KMS-11 (cell line): ENCODE measurements at regions not wholly inside any gene's neighbourhood (a gene's known extent, or its start where the extent isn't known, plus 50 kb on each side); places are given as distances from the start of the nearest gene placed in this dataset.

Source experiments
- H2AFZ ChIP-seq: fragments of 200-600 bp; sonication (generic); 2 replicates; pipeline ENCODE4 v1.6.1; 2016; ENCODE audit warnings: antibody characterized with exemption, mixed run types, low read depth
- H3K27ac ChIP-seq: fragments of 200-600 bp; sonication (generic); 2 replicates; pipeline ENCODE4 v1.6.1; 2016; ENCODE audit warnings: mild to moderate bottlenecking, mixed run types
- H3K27me3 ChIP-seq: fragments of 200-600 bp; sonication (generic); 2 replicates; pipeline ENCODE4 v1.6.1; 2017; ENCODE audit warnings: mild to moderate bottlenecking, low read depth, mixed run types, moderate library complexity; ENCODE audit not compliant: insufficient read depth
- H3K36me3 ChIP-seq: fragments of 200-600 bp; sonication (generic); 2 replicates; pipeline ENCODE4 v1.6.1; 2017; ENCODE audit warnings: mild to moderate bottlenecking, mixed run types; ENCODE audit not compliant: insufficient read depth
- H3K4me1 ChIP-seq: fragments of 200-600 bp; sonication (generic); 2 replicates; pipeline ENCODE4 v1.6.1; 2016; ENCODE audit warnings: mild to moderate bottlenecking, low read depth, mixed run types; ENCODE audit not compliant: poor library complexity, severe bottlenecking
- H3K4me2 ChIP-seq: fragments of 200-600 bp; sonication (generic); 2 replicates; pipeline ENCODE4 v1.7.0; 2016; ENCODE audit warnings: mild to moderate bottlenecking, mixed run types
- H3K4me3 ChIP-seq: fragments of 200-600 bp; sonication (generic); IDR thresholded peaks from 2 replicates; pipeline ENCODE4 v1.6.1; 2017; ENCODE audit warnings: low read depth, low read length, mixed read lengths; ENCODE audit not compliant: insufficient read depth
- H3K79me2 ChIP-seq: fragments of 200-600 bp; sonication (generic); 2 replicates; pipeline ENCODE4 v1.6.1; 2016; ENCODE audit warnings: low read depth, mixed run types; ENCODE audit not compliant: insufficient read depth
- H3K9ac ChIP-seq: fragments of 200-600 bp; sonication (generic); 2 replicates; pipeline ENCODE4 v1.6.1; 2016; ENCODE audit warnings: mild to moderate bottlenecking, mixed run types
- H4K20me1 ChIP-seq: fragments of 200-600 bp; sonication (generic); 2 replicates; pipeline ENCODE4 v1.6.1; 2016; ENCODE audit warnings: mild to moderate bottlenecking, mixed run types; ENCODE audit not compliant: insufficient read depth
- TF ChIP-seq, protein P1 (sequence below): fragments of 200-600 bp; sonication (generic); conservative IDR thresholded peaks from 2 replicates; pipeline ENCODE4 v1.6.1; 2017; ENCODE audit warnings: low read depth, mild to moderate bottlenecking, antibody characterized with exemption, low read length, moderate library complexity, mixed read lengths

DNA sequence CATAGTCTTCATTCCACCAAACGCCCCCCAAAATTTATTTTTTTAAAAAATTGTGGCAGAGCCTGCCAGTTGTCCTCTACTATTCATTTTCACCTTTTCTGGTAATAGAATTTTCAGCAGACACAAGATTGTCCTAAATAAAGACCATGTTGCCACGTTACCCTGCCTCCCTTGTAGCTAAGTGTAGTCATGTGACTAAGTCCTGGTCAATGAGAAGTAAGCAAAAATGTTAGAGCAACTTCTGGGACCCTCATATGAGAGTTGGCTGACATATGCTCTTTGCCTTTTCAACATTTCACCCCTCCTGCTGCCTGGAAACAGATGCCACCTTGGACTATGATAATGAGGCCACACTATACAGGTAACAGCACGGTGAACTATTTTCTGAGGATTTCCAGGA lies 203.1 kb downstream of the PIK3R1 start:
- Histone ChIP-seq H3K27me3 (no peaks in the 10 kb centered on the region), H3K4me2 (no peak overlapping the region), H3K4me3 (no peak overlapping the region), H3K27ac (no peak overlapping the region), H3K9ac (no peak overlapping the region), H3K36me3 (no peaks in the 10 kb centered on the region), H3K79me2 (no peaks in the 10 kb centered on the region), H3K4me1 (no peaks in the 10 kb centered on the region), H4K20me1 (no peaks in the 10 kb centered on the region), H2AFZ (no peak overlapping the region)
- TF ChIP-seq, protein P1, sequence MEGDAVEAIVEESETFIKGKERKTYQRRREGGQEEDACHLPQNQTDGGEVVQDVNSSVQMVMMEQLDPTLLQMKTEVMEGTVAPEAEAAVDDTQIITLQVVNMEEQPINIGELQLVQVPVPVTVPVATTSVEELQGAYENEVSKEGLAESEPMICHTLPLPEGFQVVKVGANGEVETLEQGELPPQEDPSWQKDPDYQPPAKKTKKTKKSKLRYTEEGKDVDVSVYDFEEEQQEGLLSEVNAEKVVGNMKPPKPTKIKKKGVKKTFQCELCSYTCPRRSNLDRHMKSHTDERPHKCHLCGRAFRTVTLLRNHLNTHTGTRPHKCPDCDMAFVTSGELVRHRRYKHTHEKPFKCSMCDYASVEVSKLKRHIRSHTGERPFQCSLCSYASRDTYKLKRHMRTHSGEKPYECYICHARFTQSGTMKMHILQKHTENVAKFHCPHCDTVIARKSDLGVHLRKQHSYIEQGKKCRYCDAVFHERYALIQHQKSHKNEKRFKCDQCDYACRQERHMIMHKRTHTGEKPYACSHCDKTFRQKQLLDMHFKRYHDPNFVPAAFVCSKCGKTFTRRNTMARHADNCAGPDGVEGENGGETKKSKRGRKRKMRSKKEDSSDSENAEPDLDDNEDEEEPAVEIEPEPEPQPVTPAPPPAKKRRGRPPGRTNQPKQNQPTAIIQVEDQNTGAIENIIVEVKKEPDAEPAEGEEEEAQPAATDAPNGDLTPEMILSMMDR, result no peak

DNA sequence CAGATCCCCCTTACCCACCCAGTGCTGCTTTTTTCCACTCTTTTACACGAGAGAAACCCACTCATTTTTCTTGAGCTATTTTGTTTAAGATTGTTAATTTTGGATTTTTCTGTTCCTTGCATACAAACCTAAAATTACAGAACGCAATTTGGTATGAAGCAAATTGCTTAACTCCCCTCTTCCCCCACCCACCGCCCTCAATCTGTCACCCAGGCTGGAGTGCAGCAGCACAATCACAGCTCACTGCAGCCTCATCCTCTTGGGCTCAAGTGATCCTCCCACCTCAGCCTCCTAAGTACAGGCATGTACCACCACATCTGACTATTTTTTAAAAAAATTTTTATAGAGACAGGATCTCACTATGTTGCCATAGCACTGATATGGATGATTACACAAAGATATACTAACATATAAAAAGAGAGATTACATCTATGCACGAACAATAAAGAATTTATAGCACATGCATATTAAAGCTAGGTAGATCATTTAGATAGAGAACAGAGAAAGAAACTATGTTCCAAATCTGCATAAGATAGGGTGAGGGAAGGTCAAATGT lies 203.6 kb downstream of the PIK3R1 start:
- H4K20me1 ChIP-seq, result no peaks in the 10 kb centered on the region
- H3K4me2 ChIP-seq, result no peak overlapping the region
- H3K27me3 ChIP-seq, result no peaks in the 10 kb centered on the region
- no peak overlapping the region for H3K4me3 ChIP-seq
- H3K36me3 ChIP-seq, result no peaks in the 10 kb centered on the region
- no peak overlapping the region for H3K9ac ChIP-seq
- no peaks in the 10 kb centered on the region for H3K79me2 ChIP-seq
- no peak overlapping the region for H3K27ac ChIP-seq
- H3K4me1 ChIP-seq, result no peaks in the 10 kb centered on the region
- TF ChIP-seq, protein P1, result no peak
- H2AFZ ChIP-seq, result no peak overlapping the region

DNA sequence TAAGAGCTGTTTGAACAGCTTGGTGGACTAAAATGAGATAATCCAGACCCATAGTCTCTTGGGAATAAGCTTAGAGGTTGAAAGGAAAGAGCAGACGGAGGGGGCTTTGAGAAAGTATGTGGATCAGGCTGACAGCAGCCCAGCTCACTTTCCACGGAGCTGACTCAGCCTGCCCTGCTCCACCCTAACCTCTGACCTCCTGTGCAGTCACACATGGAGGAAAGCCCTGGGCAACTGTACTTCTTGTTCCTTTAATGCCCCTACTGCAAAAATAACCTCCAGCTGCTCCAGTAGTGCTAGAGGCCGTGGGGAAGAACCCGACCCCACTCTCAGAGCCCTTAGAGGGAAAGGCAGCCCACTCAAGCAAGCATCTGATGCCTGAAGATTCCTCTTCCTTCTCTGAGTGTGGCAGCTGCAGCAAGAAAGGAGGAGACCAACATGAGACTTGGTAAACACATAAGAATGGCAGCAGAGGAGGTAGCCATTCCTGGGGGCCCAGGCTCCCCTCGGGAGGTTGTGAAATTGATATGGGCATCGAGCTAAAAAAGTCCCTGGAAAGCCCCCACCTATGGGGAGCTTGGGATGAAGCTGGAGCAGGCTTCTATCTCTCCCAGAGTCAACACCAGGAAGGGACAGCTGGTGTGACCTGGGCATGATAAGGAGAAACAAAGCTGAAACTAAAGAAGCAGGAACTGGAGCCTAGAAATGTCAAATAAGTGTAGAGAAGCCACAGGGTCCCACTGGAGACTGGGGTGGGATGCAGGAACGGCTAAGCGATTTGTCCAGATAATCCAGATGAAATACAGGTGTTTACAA lies 204.3 kb downstream of the PIK3R1 start:
- Histone ChIP-seq H2AFZ (no peak overlapping the region), H3K27ac (no peak overlapping the region), H3K79me2 (no peaks in the 10 kb centered on the region), H4K20me1 (no peaks in the 10 kb centered on the region), H3K4me1 (peaks cover 2% of the 10 kb centered on the region), H3K4me3 (no peak overlapping the region), H3K27me3 (no peaks in the 10 kb centered on the region), H3K9ac (no peak overlapping the region), H3K4me2 (no peak overlapping the region), H3K36me3 (no peaks in the 10 kb centered on the region)
- TF ChIP-seq, protein P1, result no peak

DNA sequence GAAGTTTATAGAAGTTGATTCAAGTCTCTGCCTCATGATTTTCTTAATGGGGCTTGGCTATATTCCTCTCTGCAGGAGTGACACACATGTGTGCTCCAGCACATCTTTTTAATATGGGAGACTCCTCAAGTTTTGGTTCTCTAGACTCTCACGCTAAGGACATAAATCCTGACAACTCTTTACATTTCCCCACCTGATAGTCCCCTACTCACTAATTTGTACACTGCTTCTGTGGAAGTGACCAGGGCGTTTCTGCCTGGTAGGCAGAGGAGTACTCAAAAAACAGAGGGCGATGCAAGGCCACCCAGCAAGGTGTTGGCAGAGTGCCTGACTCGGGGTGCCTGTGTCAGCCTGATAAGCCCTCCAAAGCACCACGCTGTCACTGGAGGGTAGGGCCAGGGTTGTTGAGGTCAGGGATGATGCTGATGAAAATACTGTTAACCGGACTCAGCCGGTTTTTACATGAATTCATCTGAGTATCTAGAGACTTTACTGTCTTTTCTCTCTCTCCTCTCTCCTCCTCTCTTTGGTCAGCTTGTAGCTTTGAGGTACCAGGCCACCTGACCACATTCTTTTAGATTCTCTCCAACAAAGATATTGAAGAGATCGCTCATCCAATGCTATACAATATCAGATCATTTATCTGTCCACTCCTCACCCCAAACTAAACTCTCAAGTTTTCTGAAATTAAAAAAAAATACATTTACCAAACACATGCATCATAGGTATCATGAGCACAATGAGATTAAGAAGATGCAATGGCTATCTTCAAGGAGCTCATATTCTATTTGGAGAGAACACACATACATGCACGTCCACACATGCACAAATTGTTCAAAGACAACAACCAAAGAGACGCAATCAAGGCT lies 205.2 kb downstream of the PIK3R1 start:
- Histone ChIP-seq H3K27me3 (no peaks in the 10 kb centered on the region), H3K79me2 (no peaks in the 10 kb centered on the region), H4K20me1 (no peaks in the 10 kb centered on the region), H3K27ac (no peak overlapping the region), H3K36me3 (no peaks in the 10 kb centered on the region), H3K4me1 (peaks cover 11% of the 10 kb centered on the region), H3K4me3 (no peak overlapping the region), H3K4me2 (no peak overlapping the region), H2AFZ (no peak overlapping the region), H3K9ac (no peak overlapping the region)
- TF ChIP-seq, protein P1, result no peak
